ENCODE measurements at regions not wholly inside any gene's neighbourhood (a gene's known extent, or its start where the extent isn't known, plus 50 kb on each side); places are given as distances from the start of the nearest gene placed in this dataset.
"Not testable (repeated sequence)": the region's sequence is repeated elsewhere in the genome, so short reads cannot be mapped to it uniquely, and the experiment has no call there.

- no peak for DNase-seq
Measured at GRCh38 chr21:25215698-25216384, 391.4 kb downstream of the MRPL39 start.

DNA sequence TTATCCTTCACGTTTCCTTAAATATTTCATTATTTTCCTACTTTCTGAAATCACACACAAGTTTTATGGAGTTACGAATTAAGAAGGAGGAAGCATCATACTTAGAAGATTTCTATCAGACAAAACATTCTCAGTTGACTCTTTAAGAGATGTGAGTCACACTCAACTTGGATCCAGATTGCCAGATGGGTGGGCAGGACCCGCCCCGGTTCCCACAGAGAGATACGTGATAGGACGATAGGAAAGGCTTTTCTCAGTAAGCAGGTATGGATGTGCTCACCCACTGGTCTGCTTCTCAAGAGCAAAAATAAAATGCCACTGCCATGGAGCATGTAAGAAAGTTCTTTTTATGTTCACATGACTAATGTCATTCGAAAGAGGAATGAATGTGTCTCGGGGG, 392.6 kb downstream of the MRPL39 start:
- DNase-seq: no peak

DNA sequence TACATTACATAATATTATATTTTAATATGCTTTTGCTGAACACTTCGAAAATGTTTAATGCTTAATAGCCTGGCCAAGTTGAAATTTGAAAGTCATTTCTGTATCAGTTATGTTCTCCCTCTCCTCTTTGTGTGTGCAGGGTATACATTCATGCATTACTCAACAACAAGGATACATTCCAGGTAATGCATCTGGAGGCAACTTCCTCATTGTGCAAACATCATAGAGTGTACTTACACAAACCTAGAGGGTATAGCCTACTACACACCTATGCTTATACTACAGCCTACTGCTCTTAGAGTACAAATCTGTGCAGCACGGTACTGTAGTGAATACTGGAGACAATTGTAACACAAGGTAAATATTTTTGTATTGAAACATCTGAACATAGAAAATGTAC, 407.3 kb downstream of the MRPL39 start:
- DNase-seq: no peak

DNA sequence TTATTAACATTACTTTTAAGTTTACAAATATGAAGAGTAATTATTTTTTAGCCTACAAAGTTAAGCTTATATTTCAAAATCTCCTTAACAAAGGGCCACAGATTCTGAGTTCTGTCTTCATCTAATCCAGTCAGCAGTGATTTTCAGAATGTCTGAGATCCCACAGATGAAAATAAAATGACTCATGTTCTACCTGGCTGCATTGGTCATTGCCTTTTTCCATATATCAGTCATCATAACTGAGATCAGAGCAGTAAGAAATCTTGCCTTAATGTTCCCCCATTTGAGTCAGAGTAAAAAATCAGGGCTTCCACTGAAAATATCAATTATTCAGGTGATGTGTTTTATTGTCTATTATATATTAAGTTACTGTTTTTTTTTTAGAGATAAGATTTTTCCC, 416.1 kb downstream of the MRPL39 start:
- no peak for DNase-seq

GRCh38 chr21:25189497-25189896, 417.8 kb downstream of the MRPL39 start:
- DNase-seq: no peak

DNA sequence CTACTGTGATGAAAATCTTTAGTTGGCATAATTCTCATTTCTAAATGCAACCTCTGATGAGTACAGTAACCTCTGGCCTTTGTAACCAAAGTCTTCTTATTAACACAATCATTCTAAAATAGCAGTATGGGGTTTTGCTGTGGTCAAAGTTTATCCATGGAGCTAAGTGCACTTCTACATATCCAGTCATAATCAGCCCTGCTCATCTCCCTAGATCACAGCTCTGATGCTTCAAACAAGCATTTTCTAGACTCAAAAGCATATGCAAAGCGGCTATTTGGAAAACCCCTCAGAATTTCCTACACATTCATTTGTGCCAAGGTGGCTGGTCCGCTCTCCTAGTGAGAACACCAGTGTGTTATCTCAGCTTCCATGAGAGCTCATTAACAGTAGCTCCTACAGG, 418.6 kb downstream of the MRPL39 start:
- no peak for DNase-seq

- no peak for DNase-seq
Measured at GRCh38 chr21:25186273-25186672, 421.0 kb downstream of the MRPL39 start.

GRCh38 chr21:25183577-25183976, 423.7 kb downstream of the MRPL39 start:
- no peak for DNase-seq

DNA sequence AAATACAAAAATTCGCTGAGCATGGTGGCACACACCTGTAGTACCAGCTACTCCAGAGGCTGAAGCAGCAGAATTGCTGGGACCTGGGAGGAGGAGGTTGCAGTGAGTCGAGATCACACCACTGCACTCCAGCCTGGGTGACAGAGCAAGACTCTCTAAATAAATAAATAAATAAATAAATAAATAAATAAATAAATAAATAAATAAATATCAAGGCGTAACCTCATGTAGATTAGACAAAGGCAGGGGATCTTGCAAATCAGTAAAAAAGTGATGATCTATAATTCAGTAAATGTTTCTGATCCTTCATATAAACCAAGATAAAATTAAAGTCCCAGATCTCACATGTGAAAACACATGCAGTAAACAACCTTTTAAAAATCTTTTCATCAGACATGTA, 425.6 kb downstream of the MRPL39 start:
- DNase-seq: not testable (repeated sequence)

DNA sequence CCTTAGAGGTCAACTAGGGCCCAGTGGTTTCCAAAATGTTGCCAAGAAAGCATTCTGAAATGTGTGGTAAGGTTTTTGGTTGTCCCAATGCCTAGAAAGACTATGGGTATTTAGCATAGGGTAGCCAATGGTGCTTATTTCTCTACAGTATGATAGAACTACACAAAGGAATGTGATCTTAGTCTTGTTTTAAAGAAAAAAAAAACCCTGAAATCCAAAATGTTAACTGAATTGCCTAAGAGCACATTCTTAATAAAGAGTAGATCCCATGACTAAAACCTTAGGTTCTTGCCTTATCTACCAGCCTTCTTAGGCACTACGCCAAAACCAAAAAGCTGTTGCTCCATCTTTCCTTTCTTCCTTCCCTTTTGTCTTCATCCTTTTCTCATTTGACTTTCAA, 428.2 kb downstream of the MRPL39 start:
- DNase-seq: no peak

DNA sequence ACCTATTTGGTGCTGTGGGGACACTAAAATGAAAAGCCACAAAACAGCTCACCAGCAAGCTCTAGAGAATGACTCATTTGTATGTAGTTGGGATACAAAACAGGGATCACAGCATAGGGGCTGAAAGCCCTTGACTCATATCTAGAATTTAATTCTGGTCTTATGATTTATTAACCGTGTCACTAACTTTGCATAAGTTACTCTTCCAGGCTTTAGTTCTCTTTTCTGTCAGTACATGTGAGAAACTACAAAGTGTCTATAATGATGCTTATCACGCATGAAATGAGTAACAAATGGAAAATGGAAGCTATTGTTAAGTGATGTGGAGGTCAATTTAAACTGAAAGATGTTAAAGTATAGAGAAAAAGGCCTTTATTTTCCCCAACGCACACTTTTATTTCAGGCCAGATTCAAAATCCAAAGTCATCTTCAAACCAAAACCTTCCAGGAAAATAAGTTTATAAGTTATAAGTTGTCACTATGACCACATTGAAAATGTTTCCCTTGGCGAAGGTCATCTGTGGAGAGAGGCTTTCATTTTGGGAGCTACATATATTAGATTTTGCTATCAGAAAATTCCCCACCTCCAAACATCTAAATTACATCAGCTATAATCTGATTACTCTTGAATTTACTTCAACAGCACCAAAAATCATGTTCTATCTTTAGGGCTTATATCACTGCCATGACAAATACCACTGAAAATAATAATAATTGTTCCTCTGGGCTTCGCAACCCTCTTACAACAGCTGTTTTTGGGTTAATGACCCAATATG, 430.5 kb downstream of the MRPL39 start:
- no peak for DNase-seq

DNA sequence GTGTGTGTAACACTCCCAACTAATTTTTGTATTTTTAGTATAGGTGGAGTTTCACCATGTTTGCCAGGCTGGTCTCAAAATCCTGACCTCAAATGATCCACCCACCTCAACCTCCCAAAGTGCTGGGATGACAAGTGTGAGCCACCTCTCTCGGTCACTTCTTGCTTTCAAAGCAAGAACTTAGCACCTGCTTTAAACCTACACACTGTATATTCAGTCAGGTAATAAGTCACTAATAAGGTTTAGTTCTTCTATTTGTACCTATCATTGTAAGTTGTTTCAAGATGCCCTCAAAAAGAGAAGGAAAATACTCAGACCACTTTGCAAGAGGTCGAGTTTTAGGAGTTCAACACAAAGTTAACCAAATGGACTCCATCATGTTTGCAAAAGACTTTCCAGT, 431.3 kb downstream of the MRPL39 start:
- DNase-seq: no peak

DNA sequence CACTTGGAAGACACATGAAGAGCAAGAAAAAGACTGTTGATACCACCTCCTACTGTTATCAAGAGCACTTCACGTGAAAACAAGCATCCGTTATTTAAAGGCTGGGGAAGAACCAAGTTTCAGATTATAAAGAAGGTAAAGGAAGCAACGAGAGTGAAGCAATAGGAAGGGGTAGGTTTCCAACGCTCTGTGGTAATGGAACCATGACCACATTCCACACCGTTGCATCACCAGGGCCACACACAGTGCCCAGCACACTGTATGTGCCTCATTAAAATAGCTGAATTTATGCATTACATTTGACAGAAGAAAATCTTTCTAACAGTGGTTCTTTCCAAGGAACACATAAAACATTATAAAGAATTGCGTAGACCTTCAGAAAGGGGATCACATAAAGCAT, 435.8 kb downstream of the MRPL39 start:
- no peak for DNase-seq

GRCh38 chr21:25170681-25171080, 436.6 kb downstream of the MRPL39 start:
- no peak for DNase-seq

DNA sequence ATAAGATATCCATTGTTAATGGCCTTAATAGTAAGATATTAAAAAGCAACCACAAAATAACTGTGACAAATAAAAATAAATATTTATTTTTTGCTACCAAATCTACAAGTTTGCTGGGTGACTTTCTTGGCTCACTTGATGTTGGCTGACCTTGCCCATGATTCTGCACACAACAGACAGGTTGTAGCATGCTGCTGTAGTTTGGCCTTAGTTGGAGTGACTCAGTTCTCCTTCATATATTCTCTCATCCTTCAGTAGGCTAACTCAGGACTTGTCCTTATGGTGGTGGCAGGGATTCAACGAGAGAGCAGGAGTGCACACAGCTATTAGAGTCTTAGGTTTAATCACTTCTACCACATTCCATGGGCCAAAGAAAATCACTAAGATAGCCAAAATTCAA, 437.9 kb downstream of the MRPL39 start:
- no peak for DNase-seq

DNA sequence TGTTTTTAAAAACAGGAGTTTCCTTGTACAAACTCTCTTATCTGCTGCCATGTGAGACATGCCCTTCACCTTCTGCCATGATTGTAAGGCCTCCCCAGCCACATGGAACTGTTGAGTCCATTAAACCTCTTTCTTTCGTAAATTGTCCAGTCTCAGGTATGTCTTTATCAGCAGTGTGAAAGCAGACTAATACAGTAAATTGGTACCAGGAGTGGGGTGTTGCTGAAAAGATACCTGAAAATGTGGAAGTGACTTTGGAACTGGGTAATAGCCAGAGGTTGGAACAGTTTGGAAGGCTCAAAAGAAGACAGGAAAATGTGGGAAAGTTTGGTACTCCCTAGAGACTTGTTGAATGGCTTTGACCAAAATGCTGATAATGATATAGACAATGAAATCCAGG, 440.4 kb downstream of the MRPL39 start:
- DNase-seq: not testable (repeated sequence)

DNA sequence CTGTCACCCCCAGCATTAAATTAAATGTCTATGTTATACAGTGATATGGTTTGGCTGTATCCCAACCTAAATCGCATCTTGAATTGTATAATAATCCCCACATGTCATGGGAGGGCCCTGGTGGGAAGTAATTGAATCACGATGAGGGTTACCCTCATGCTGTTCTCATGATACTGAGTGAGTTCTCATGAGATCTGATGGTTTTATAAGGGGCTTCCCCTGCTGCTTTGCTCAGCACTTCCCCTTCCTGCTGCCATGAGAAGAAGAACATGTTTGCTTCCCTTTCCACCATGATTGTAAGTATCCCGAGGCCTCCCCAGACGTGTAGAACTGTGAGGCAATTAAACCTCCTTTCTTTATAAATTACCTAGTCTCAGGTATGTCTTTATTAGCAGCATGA, 445.7 kb downstream of the MRPL39 start:
- DNase-seq: no peak

GRCh38 chr21:25155020-25155419, 452.3 kb downstream of the MRPL39 start:
- not testable (repeated sequence) for DNase-seq

DNA sequence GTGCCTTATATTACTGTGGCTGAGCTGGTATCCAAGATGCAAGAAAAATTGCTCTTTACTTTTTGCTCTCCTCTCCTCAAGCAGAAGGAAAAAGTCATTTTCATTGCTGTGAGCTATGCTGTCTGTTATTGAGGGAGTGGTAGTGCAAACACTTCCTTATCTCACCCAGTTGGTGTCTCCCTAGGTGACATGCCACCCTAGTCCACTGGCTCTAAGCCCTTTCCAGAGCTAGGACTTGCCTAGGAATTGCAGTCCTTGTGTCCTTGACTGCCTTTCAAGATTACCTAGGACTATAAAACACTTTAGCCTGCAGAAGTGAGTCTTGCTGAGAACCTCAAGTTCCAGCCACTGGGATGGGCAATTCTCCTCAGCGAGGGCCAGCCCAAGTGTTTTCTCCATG, 458.3 kb downstream of the MRPL39 start:
- DNase-seq: no peak

- no peak for DNase-seq
Measured at GRCh38 chr21:25139414-25139813, 467.9 kb downstream of the MRPL39 start.

- DNase-seq: no peak
Measured at GRCh38 chr21:25133939-25134338, 473.3 kb downstream of the MRPL39 start.

DNA sequence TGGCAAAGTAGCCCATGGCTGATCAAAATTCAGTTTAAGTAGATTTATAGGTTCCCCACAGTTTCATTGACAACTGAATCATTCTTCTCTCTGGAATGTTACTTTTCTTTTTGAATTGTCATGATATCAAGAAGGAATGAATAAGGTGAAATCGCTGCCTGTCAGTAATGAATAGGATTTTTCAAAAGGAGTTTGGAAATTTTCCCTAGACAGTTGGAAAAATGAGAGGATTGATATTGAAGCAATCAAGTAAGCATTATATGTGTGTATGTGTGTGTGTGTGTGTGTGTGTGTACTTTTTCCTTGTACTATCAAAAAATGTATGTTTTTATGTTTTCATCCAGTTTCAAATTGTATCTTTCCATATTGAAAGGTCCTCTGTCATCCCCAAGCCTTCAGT, 479.5 kb downstream of the MRPL39 start:
- DNase-seq: no peak

GRCh38 chr21:25127007-25127406, 480.3 kb downstream of the MRPL39 start:
- no peak for DNase-seq

DNA sequence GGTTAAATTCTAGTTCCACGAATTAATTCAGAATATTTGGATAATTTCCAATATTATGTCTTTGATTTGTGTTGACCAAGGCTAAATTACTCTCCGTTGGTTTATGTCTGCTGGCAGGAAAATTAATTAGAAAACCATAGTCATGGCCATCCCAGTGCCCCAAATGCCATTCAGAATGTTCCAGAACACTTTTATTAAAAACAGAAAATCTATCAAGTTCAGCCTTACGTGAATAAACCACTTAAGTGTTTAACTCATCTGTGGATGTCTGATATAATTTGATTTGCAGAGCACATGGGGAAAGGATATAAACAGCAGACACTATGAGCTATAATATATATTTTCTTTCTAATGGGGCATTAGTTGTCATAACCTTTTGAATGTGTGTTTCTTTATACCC, 480.7 kb downstream of the MRPL39 start:
- no peak for DNase-seq

DNA sequence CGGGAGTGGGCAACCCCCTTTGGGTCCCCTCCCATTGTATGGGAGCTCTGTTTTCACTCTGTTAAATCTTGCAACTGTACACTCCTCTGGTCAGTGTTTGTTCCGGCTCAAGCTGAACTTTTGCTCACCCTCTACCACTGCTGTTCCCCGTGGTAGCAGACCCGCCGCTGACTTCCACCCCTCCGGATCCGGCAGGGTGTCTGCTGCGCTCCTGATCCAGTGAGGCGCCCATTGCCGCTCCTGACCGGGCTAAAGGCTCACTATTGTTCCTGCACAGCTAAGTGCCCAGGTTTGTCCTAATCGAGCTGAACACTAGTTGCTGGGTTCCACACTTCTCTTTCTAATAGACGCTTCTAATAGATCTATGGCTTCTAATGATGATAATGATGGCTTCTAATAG, 488.6 kb downstream of the MRPL39 start:
- no peak for DNase-seq
